Fibroblast of lung (primary cell): ENCODE measurements at regions not wholly inside any gene's neighbourhood (a gene's known extent, or its start where the extent isn't known, plus 50 kb on each side); places are given as distances from the start of the nearest gene placed in this dataset.

Experiments used
- EZH2 ChIP-seq: IDR thresholded peaks from 2 replicates; pipeline ENCODE4 v1.5.1; 2012; ENCODE audit warnings: low read length, control low read depth, mild to moderate bottlenecking; ENCODE audit errors: missing control alignments
- TF ChIP-seq, protein P1 (sequence below), 2 donors: IDR thresholded peaks in 1 of 2; conservative IDR thresholded peaks in 1 of 2; 1 replicate in 1 of 2; 2 replicates in 1 of 2; pipeline ENCODE4 v1.5.1; 2011 to 2012; ENCODE audit warnings: low read length in 2 of 2, control low read depth in 1 of 2, inconsistent platforms in 1 of 2, low read depth in 1 of 2, mild to moderate bottlenecking in 1 of 2

DNA sequence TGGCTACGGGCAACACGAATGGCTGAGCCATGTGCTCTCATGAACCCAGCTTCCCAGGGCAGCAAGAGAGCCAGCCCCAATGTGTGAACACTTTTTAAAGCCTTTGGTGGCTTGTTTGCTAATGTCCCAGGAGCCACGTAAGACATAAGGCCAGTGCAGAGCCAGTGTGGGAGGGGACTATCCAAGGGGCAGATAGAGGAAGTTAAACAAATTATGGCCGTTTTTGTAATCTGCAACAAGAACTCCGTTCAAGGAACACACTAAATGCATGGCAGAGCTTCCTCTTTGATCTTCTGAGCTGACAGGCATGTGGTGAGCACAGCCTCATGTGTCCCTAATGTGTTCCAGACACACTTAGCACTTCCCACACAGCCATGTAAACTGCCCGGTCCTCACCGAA, 133.3 kb downstream of the TEX36 start:
- TF ChIP-seq, protein P1, sequence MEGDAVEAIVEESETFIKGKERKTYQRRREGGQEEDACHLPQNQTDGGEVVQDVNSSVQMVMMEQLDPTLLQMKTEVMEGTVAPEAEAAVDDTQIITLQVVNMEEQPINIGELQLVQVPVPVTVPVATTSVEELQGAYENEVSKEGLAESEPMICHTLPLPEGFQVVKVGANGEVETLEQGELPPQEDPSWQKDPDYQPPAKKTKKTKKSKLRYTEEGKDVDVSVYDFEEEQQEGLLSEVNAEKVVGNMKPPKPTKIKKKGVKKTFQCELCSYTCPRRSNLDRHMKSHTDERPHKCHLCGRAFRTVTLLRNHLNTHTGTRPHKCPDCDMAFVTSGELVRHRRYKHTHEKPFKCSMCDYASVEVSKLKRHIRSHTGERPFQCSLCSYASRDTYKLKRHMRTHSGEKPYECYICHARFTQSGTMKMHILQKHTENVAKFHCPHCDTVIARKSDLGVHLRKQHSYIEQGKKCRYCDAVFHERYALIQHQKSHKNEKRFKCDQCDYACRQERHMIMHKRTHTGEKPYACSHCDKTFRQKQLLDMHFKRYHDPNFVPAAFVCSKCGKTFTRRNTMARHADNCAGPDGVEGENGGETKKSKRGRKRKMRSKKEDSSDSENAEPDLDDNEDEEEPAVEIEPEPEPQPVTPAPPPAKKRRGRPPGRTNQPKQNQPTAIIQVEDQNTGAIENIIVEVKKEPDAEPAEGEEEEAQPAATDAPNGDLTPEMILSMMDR (conservative IDR thresholded peaks at IDR 0.05 in 1 of 2, IDR thresholded peaks at IDR 0.05 in 1 of 2; ENCODE audit: low read depth in 1 of 2, low read length in 2 of 2) = no peak
- no peak for TF ChIP-seq EZH2
